ENCODE measurements at regions not wholly inside any gene's neighbourhood (a gene's known extent, or its start where the extent isn't known, plus 50 kb on each side); places are given as distances from the start of the nearest gene placed in this dataset.

DNA sequence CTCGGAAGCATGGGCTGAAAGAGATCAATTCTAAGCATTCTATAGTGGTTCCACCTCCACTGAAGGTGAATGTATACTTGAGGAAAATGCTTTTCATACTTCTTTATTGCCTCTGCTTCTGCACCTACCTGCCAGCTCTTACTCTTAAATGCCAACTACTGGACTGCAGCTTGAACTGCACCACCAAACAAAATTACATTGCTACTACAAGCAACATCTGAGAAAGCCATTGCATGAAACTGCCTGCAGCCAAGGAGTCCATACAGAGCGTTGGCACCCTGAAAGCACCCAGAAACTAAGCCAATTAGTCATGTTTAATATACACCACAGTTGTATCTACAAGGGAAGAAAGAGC lies 440.9 kb downstream of the BTBD3 start:
- no peak for TF ChIP-seq ISL1 (CRISPR knock-in tag; IDR thresholded peaks at IDR 0.05)
- no peak for TF ChIP-seq ZNF8 (CRISPR knock-in tag; IDR thresholded peaks at IDR 0.05)
- TF ChIP-seq CSDC2 (CRISPR knock-in tag; IDR thresholded peaks at IDR 0.05): no peak
- TF ChIP-seq, protein P1, sequence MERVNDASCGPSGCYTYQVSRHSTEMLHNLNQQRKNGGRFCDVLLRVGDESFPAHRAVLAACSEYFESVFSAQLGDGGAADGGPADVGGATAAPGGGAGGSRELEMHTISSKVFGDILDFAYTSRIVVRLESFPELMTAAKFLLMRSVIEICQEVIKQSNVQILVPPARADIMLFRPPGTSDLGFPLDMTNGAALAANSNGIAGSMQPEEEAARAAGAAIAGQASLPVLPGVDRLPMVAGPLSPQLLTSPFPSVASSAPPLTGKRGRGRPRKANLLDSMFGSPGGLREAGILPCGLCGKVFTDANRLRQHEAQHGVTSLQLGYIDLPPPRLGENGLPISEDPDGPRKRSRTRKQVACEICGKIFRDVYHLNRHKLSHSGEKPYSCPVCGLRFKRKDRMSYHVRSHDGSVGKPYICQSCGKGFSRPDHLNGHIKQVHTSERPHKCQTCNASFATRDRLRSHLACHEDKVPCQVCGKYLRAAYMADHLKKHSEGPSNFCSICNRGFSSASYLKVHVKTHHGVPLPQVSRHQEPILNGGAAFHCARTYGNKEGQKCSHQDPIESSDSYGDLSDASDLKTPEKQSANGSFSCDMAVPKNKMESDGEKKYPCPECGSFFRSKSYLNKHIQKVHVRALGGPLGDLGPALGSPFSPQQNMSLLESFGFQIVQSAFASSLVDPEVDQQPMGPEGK (CRISPR knock-in tag; IDR thresholded peaks at IDR 0.05; ENCODE audit: borderline replicate concordance): no peak
- TF ChIP-seq, protein P2, sequence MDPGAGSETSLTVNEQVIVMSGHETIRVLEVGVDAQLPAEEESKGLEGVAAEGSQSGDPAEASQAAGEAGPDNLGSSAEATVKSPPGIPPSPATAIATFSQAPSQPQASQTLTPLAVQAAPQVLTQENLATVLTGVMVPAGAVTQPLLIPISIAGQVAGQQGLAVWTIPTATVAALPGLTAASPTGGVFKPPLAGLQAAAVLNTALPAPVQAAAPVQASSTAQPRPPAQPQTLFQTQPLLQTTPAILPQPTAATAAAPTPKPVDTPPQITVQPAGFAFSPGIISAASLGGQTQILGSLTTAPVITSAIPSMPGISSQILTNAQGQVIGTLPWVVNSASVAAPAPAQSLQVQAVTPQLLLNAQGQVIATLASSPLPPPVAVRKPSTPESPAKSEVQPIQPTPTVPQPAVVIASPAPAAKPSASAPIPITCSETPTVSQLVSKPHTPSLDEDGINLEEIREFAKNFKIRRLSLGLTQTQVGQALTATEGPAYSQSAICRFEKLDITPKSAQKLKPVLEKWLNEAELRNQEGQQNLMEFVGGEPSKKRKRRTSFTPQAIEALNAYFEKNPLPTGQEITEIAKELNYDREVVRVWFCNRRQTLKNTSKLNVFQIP (CRISPR knock-in tag; IDR thresholded peaks at IDR 0.05; ENCODE audit: borderline replicate concordance, low read depth): no peak
- no peak for TF ChIP-seq BACH2 (CRISPR knock-in tag; IDR thresholded peaks at IDR 0.05; ENCODE audit: borderline replicate concordance)
- no peak for TF ChIP-seq SNAI2 (CRISPR knock-in tag; IDR thresholded peaks at IDR 0.05)
- TF ChIP-seq, protein P3, sequence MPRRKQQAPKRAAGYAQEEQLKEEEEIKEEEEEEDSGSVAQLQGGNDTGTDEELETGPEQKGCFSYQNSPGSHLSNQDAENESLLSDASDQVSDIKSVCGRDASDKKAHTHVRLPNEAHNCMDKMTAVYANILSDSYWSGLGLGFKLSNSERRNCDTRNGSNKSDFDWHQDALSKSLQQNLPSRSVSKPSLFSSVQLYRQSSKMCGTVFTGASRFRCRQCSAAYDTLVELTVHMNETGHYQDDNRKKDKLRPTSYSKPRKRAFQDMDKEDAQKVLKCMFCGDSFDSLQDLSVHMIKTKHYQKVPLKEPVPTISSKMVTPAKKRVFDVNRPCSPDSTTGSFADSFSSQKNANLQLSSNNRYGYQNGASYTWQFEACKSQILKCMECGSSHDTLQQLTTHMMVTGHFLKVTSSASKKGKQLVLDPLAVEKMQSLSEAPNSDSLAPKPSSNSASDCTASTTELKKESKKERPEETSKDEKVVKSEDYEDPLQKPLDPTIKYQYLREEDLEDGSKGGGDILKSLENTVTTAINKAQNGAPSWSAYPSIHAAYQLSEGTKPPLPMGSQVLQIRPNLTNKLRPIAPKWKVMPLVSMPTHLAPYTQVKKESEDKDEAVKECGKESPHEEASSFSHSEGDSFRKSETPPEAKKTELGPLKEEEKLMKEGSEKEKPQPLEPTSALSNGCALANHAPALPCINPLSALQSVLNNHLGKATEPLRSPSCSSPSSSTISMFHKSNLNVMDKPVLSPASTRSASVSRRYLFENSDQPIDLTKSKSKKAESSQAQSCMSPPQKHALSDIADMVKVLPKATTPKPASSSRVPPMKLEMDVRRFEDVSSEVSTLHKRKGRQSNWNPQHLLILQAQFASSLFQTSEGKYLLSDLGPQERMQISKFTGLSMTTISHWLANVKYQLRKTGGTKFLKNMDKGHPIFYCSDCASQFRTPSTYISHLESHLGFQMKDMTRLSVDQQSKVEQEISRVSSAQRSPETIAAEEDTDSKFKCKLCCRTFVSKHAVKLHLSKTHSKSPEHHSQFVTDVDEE (CRISPR knock-in tag; IDR thresholded peaks at IDR 0.05): no peak
- TF ChIP-seq ZFP30 (CRISPR knock-in tag; IDR thresholded peaks at IDR 0.05): no peak
- no peak for TF ChIP-seq ZNF70 (CRISPR knock-in tag; IDR thresholded peaks at IDR 0.05)
